ENCODE measurements at regions not wholly inside any gene's neighbourhood (a gene's known extent, or its start where the extent isn't known, plus 50 kb on each side); places are given as distances from the start of the nearest gene placed in this dataset.

DNA sequence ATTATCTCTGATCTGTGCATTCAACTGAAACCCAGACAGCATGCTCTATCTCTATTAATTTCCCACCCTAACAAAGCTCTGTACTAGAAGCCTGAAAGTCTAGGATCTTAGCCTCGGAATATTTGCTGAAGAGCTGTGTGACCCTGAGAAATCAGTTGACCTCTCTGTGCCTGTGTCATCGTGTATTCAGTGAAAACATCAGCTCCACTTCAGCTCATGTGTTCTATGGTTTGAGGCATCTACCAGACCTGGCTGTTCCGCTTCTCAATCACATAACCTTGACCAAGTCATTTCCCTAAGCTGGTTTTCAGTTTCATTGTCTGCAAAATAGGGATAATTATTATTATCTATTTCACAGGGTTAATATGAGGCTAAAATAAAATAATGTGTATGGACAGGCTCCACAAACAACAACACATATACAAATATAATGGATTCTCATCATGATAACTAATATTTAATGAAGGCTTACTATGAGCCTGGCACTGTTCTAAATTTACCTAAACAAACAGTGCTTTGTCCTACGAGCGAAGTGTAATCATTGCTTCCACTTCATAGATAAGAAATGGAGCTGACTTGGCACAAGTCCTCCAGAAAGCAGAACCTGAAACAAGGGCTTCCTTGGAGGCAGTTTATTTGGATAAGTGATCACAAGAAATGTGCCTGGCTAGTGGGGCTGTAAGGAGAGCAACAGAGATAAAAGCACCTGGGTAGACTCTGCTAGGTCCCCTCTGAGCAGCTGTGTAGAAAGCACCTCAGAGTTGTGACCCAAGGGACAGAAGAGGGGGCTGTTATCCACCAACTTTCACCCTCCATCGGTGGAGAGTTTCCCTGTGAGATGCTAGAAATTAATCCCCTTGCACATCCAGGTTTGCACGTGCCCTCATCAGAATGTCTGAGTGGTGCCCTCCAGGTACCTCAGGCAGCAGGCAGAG, 356.9 kb downstream of the RAB28 start:
- no peak for TF ChIP-seq CTCF (optimal IDR thresholded peaks at IDR 0.05 in 1 of 3, IDR thresholded peaks at IDR 0.05 in 1 of 3, conservative IDR thresholded peaks at IDR 0.05 in 1 of 3; ENCODE audit: extremely low read depth in 1 of 3, insufficient read depth in 2 of 3, low read length in 3 of 3)
- no peak for TF ChIP-seq EZH2 (IDR thresholded peaks at IDR 0.05; ENCODE audit: low read length)

Measured in keratinocyte (primary cell).